GM10266 (cell line): ENCODE measurements at regions not wholly inside any gene's neighbourhood (a gene's known extent, or its start where the extent isn't known, plus 50 kb on each side); places are given as distances from the start of the nearest gene placed in this dataset.

Experiments
- DNase-seq: peaks from one replicate; pipeline ENCODE4 v3.0.0; 2012; ENCODE audit errors: extremely low spot score
- TF ChIP-seq, protein P1 (sequence below): IDR thresholded peaks from 2 replicates; pipeline ENCODE4 v1.5.1; 2012; ENCODE audit warnings: mild to moderate bottlenecking, low read depth; ENCODE audit not compliant: control insufficient read depth, insufficient read depth; ENCODE audit errors: missing control alignments

- TF ChIP-seq, protein P1, sequence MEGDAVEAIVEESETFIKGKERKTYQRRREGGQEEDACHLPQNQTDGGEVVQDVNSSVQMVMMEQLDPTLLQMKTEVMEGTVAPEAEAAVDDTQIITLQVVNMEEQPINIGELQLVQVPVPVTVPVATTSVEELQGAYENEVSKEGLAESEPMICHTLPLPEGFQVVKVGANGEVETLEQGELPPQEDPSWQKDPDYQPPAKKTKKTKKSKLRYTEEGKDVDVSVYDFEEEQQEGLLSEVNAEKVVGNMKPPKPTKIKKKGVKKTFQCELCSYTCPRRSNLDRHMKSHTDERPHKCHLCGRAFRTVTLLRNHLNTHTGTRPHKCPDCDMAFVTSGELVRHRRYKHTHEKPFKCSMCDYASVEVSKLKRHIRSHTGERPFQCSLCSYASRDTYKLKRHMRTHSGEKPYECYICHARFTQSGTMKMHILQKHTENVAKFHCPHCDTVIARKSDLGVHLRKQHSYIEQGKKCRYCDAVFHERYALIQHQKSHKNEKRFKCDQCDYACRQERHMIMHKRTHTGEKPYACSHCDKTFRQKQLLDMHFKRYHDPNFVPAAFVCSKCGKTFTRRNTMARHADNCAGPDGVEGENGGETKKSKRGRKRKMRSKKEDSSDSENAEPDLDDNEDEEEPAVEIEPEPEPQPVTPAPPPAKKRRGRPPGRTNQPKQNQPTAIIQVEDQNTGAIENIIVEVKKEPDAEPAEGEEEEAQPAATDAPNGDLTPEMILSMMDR: no peak
- no peak for DNase-seq
Observed at GRCh38 chr1:229093238-229093540, 177.7 kb upstream of the RAB4A start.

GRCh38 chr1:229093609-229094336 lies 177.1 kb upstream of the RAB4A start:
- no peak for DNase-seq
- TF ChIP-seq, protein P1: no peak

GRCh38 chr1:229094476-229095311 lies 176.2 kb upstream of the RAB4A start:
- no peak for DNase-seq
- TF ChIP-seq, protein P1: no peak

DNA sequence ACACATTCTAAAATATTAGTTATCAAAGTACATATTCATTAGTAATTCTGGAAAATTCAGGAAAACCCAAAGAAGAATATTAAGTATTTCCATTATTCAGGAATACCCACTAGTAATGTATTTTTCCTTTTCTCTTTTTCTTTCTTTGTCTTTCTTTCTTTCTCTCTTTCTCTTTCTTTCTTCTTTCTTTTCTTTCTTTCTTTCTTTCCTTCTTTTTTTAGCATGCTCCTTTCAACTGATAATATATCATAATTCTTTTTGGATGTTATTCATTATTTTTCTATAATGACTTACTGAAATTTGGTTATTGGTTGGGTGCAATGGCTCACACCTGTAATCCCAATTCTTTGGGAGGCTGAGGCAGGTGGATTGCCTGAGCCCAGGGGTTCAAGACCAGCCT lies 175.6 kb upstream of the RAB4A start:
- no peak for DNase-seq
- TF ChIP-seq, protein P1: no peak

DNA sequence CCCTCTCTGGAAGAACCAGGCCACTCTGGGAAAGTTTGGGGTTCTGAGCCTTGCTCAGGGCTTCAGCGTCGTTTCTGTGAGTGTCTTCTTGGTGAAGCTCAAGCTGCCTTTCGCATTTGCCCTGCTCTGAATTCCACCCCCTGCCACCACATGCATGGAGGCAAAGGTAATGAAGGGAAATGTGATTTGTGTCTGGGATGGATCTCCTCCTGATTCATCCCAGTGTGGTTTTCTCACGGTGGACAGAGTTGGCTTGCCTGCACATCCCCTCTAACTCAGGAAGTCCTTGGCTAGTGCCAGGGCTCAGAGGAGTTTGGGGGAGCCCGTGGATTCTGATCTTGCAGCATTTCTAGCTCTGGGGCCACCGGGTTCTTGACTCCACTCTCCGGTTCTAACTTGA lies 173.6 kb upstream of the RAB4A start:
- no peak for DNase-seq
- TF ChIP-seq, protein P1: no peak

DNA sequence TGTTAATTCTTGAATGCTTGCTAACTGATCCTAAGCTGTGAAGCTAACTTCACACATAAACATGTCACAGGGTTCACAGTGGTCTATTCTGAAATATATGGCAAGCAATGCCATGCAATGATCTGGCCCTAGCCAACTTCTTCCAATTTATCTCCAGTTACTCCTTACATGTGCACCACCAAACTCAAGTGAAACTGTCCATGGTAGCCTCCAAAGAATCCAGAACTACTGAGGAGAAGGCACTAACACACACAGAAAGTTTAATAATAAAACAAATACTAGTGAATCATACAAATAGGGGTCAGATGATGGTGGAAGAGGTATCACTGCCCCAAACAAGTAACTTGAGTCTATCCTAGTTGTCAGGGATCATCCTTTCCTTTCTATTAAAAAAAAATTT lies 172.6 kb upstream of the RAB4A start:
- DNase-seq: no peak
- TF ChIP-seq, protein P1: no peak
